H1 (cell line): ENCODE measurements at regions not wholly inside any gene's neighbourhood (a gene's known extent, or its start where the extent isn't known, plus 50 kb on each side); places are given as distances from the start of the nearest gene placed in this dataset.

ENCODE experiments used
- CHD2 ChIP-seq: IDR thresholded peaks from 2 replicates; pipeline ENCODE4 v1.6.1; 2012; ENCODE audit warnings: low read length, improper control_type of control experiment
- HDAC6 ChIP-seq: IDR thresholded peaks from one replicate; pipeline ENCODE4 v1.7.1; 2012; ENCODE audit warnings: low read depth, mild to moderate bottlenecking, inconsistent platforms, low read length, moderate library complexity
- MAFK ChIP-seq: IDR thresholded peaks from 2 replicates; pipeline ENCODE4 v1.6.1; 2012; ENCODE audit warnings: low read depth, mild to moderate bottlenecking, improper control_type of control experiment, low read length
- TF ChIP-seq, protein P1 (sequence below), 3 experiments: IDR thresholded peaks; 1 replicate in 2 of 3; 2 replicates in 1 of 3; pipeline versions ENCODE4 v1.5.1 to v1.6.1; 2011; ENCODE audit warnings: low read length in 3 of 3, mild to moderate bottlenecking in 3 of 3, inconsistent platforms in 2 of 3, low read depth in 1 of 3, moderate library complexity in 1 of 3; ENCODE audit not compliant: insufficient read depth in 1 of 3; ENCODE audit errors: control extremely low read depth in 1 of 3

- no peak for TF ChIP-seq MAFK
- TF ChIP-seq, protein P1, sequence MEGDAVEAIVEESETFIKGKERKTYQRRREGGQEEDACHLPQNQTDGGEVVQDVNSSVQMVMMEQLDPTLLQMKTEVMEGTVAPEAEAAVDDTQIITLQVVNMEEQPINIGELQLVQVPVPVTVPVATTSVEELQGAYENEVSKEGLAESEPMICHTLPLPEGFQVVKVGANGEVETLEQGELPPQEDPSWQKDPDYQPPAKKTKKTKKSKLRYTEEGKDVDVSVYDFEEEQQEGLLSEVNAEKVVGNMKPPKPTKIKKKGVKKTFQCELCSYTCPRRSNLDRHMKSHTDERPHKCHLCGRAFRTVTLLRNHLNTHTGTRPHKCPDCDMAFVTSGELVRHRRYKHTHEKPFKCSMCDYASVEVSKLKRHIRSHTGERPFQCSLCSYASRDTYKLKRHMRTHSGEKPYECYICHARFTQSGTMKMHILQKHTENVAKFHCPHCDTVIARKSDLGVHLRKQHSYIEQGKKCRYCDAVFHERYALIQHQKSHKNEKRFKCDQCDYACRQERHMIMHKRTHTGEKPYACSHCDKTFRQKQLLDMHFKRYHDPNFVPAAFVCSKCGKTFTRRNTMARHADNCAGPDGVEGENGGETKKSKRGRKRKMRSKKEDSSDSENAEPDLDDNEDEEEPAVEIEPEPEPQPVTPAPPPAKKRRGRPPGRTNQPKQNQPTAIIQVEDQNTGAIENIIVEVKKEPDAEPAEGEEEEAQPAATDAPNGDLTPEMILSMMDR (IDR thresholded peaks at IDR 0.05; ENCODE audit: control extremely low read depth in 1 of 3, insufficient read depth in 1 of 3, low read depth in 1 of 3, low read length in 3 of 3) = no peak
- TF ChIP-seq CHD2 = no peak
- no peak for TF ChIP-seq HDAC6
Observed at GRCh38 chr6:121999456-122000065, 399.9 kb upstream of the HSF2 start.
